Inflammatory macrophage (primary cell): ENCODE measurements at regions not wholly inside any gene's neighbourhood (a gene's known extent, or its start where the extent isn't known, plus 50 kb on each side); places are given as distances from the start of the nearest gene placed in this dataset.
"Not testable (repeated sequence)": the region's sequence is repeated elsewhere in the genome, so short reads cannot be mapped to it uniquely, and the experiment has no call there.

Experiments used
- DNase-seq, 2 donors: peaks; one replicate each; pipeline ENCODE4 v3.0.0-alpha.2; 2020 to 2022

- DNase-seq, result no peak
Observed at GRCh38 chr13:42373048-42373812, 101.3 kb downstream of the AKAP11 start.

GRCh38 chr13:42375663-42376062, 103.7 kb downstream of the AKAP11 start:
- no peak for DNase-seq

- peak; percentile 6 to 44 for DNase-seq
Observed at GRCh38 chr13:42377640-42378382, 105.9 kb downstream of the AKAP11 start.

GRCh38 chr13:42378383-42378780, 106.4 kb downstream of the AKAP11 start:
- DNase-seq, result no peak

- no peak for DNase-seq
Observed at GRCh38 chr13:42379241-42379640, 107.3 kb downstream of the AKAP11 start.

- DNase-seq, result no peak
Observed at GRCh38 chr13:42380420-42381164, 108.6 kb downstream of the AKAP11 start.

- no peak for DNase-seq
Observed at GRCh38 chr13:42381165-42381425, 109.1 kb downstream of the AKAP11 start.

- not testable (repeated sequence) for DNase-seq
Observed at GRCh38 chr13:42381426-42381825, 109.5 kb downstream of the AKAP11 start.

GRCh38 chr13:42383025-42383424, 111.1 kb downstream of the AKAP11 start:
- DNase-seq, result no peak

- no peak for DNase-seq
Observed at GRCh38 chr13:42384265-42384664, 112.3 kb downstream of the AKAP11 start.

GRCh38 chr13:42388326-42388725, 116.4 kb downstream of the AKAP11 start:
- DNase-seq, result no peak

- no peak for DNase-seq
Observed at GRCh38 chr13:42389041-42389440, 117.1 kb downstream of the AKAP11 start.

- no peak for DNase-seq
Observed at GRCh38 chr13:42392180-42392579, 120.2 kb downstream of the AKAP11 start.

GRCh38 chr13:42392716-42393572, 121.0 kb downstream of the AKAP11 start:
- no peak for DNase-seq

- no peak for DNase-seq
Observed at GRCh38 chr13:42393573-42394360, 121.8 kb downstream of the AKAP11 start.

- DNase-seq, result no peak
Observed at GRCh38 chr13:42394361-42394708, 122.4 kb downstream of the AKAP11 start.

- DNase-seq, result no peak
Observed at GRCh38 chr13:42394711-42395085, 122.7 kb downstream of the AKAP11 start.

- no peak for DNase-seq
Observed at GRCh38 chr13:42395086-42395821, 123.3 kb downstream of the AKAP11 start.

GRCh38 chr13:42396501-42396900, 124.5 kb downstream of the AKAP11 start:
- DNase-seq, result no peak

GRCh38 chr13:42396901-42397655, 125.1 kb downstream of the AKAP11 start:
- DNase-seq, result no peak

- DNase-seq, result no peak
Observed at GRCh38 chr13:42398533-42398932, 126.6 kb downstream of the AKAP11 start.
